Left kidney (tissue), 1 donor: ENCODE measurements at regions not wholly inside any gene's neighbourhood (a gene's known extent, or its start where the extent isn't known, plus 50 kb on each side); places are given as distances from the start of the nearest gene placed in this dataset.

Source experiments
- DNase-seq: peaks from one replicate; pipeline ENCODE4 v3.0.0-alpha.2; 2013

DNA sequence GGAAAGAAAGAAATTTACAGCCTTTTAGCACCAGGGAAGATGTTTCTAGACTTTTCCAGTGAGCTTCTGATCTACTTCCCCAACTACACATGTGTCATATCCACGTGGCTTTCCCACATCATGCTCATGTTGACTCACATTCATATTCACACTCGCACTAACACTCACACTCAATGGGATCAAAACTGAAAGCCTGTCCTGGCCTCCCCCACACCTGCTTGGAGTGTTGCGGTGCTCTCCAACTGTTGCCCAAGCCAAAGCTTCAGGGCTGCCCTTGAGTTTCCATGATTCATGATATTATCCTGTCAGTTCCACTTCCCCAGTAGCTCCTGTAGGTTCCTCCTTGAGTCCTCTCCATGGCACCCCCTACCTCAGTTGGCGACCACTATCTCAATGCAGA lies 444.4 kb downstream of the GATA3 start:
- no peak for DNase-seq

DNA sequence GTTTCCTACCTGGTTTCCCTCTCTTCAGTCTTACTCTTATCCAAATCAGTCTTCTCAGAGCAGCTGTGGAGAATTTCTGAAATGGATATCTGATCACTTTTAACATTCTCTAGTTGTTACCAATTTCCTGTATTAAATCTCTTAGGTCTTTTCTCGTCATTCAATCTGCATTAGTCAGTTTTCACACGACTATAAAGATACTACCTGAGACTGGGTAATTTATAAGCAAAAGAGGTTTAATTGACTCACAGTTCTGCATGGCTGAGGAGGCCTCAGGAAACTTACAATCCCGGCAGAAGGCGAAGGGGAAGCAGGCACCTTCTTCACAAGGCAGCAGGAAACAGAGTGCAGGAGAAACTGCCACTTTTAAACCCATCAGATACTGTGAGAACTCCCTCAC lies 444.8 kb downstream of the GATA3 start:
- no peak for DNase-seq

DNA sequence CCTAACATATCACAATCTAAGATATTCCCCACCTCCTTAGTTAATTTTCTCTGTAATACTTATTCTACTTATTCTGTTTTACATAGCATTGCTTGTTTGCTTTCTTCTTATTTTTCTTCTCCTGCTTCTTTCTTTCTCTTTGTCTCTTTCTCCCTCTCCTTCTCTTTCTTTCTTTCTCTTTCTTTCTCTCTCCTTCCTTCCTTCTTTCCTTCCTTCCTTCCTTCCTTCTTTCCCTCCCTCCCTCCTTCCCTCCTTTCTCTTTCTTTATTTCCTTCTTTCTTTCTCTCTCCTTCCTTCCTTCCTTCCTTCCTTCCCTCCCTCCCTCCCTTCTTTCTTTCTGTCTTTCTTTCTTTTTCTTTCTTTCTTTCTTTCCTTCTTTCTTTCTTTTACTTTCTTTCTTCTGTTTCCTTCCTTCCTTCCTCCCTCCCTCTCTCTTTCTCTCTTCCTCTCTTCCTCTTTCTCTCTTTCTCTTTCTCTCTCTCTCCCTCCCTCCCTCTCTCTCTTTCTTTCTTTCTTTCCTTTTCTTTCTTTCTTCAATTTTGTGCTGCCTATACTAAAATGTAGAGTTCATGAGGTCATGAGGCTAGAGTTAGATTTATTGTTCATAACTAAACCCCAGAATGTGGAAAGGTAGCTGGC lies 445.4 kb downstream of the GATA3 start:
- DNase-seq: no peak

DNA sequence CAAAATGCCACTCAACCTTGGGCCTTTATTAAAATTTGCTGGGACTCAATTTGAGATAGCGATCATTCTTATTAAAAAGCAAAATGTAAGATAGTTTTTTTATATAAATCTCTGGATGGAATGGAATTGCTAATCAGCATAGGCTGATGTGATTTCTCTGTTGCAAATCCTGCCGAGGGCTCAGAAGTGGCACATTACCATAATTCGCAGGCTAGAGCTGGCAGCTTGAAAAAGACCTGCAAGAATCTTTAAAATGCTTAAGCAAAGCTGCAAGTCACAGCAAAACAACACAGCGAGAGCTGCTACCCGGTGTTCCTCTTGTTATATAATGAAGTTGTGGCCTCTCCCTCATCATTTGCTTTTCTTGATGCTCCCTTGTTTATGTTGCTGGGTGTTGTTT lies 448.1 kb downstream of the GATA3 start:
- no peak for DNase-seq

DNA sequence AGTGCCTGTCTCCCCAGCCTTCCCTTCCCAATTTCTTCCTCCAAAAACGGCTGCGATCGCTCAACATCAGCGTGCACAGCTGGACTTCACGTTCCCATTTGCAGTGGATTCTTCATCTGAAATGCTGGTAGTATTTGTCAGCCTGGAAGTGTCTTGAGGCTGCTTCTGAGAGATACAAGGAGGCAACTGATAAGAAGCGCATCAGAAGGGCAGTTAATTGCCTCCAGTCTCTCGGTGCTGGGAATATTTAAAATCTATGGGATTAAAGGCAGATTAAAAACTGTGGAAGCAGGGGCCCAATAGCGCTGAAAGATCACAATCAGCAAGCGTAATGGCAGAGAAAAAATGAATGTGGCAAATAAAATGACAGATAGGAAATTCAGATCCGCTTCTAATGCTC lies 450.0 kb downstream of the GATA3 start:
- no peak for DNase-seq

GRCh38 chr10:8507156-8507555 lies 452.7 kb downstream of the GATA3 start:
- no peak for DNase-seq

DNA sequence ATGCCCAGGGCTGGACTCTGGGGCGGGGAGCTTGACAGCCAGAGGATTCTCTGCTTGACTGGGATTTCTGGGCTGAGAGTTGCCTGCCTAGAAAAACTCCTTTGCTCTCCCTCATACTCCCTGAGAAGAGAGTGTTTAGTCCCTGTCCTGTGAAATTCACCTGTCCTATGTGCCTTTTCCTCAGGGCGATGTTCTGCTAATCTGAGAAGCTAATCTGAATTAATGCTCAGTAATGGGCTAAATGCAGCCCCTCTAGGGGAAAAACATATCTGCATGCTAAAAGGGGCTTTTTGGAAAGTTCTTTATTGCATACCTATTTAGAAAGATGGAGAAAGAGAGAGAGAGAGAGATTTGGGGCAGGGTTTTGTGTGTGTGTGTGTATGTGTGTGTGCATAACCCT lies 454.4 kb downstream of the GATA3 start:
- no peak for DNase-seq

DNA sequence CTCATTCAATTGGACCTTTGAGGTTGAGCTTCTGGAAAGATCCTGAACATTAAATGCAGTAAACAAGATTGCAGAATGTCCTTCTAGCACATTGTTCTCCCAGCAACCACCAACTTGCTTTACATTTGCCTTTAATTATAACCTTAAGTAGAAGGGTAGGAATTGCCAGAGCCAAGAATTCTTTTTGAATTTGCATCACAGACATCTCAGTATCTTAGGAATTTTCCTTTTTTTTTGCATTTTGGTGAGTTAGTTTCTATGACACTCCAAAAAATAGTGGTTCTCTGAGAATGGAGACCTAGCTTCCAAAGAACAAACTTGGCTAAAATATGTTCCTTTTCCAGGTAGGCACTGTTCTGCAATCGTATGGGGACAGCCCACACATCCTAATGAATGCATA lies 456.0 kb downstream of the GATA3 start:
- DNase-seq: no peak

DNA sequence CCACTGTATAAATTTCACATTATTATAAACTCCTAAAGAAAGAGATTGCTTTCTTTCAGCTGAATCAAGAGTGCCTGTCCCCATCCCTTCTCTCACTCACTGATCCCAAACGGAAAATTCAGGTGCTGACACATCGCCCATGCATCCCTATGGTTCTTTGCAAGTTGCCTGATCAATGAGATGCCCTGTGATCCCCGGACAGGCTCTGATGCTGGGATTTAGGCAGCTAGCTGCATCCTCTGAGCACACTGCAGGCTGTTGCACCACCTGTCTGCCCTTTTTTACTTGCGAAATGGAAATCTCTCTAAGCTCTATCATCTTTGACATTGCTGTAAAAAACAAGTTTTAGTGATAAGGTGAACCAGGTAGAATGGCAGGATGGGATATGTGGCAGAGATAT lies 456.5 kb downstream of the GATA3 start:
- DNase-seq: no peak

GRCh38 chr10:8513155-8514147 lies 459.0 kb downstream of the GATA3 start:
- no peak for DNase-seq

DNA sequence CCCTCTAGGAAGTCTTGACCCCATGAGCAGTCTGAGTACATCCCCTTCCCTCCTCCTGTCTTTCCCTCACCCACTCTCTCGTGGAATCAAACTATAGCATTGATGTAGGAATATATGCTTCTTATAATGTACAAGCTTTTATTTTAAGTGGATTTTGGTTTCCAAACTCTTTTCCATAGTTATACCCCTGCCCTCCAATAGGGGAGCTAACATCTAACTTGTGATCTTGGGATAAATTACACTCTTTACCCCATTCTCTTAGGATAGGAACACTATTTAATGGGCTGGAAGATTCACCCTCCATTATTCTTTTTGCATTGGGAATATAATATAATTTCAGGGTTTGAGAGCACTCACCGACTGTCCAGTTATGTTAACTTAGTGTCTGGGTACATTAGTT lies 465.9 kb downstream of the GATA3 start:
- no peak for DNase-seq

GRCh38 chr10:8527773-8528172 lies 473.3 kb downstream of the GATA3 start:
- DNase-seq: no peak

GRCh38 chr10:8531116-8531515 lies 476.6 kb downstream of the GATA3 start:
- DNase-seq: no peak

DNA sequence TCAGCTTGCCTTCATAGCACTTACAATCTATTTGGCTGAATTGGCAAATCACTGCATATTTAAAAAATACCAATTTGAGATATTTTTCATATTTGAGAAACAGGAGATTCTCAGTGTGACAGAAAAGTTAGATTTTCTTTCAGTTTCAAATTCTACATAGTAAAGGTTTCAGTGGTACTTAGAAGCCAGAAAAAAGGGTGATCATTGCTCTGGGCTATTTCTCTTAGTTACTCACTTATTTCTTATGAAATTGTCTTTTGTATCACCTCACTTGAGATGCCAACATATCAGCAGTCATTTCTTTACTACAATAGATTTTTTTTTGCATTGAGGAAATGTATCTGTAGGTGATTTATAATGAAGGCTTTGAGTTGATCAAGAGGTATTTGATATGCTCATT lies 478.2 kb downstream of the GATA3 start:
- no peak for DNase-seq

- peak; percentile 25 for DNase-seq
These were observed 479.0 kb downstream of the GATA3 start for GRCh38 chr10:8533462-8533861.

DNA sequence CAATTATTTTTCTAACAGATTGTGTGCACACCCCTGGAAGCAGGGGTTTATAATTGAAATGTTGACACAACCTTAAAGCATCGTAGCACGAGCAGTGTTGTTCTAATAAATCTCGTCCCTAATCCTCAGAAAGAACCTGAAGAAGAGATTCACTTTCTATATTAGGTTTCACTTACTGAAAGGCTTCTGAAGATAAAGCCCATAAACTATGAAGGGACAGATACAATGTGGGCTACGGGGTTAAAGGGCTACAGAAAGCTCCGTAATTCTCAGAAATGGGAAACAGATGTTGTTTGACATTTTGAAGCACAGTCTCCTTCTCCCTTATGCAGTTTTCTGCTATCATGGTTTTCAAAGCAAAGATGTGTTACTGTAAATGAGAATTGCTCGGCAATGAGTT lies 479.6 kb downstream of the GATA3 start:
- DNase-seq: peak; percentile 80

DNA sequence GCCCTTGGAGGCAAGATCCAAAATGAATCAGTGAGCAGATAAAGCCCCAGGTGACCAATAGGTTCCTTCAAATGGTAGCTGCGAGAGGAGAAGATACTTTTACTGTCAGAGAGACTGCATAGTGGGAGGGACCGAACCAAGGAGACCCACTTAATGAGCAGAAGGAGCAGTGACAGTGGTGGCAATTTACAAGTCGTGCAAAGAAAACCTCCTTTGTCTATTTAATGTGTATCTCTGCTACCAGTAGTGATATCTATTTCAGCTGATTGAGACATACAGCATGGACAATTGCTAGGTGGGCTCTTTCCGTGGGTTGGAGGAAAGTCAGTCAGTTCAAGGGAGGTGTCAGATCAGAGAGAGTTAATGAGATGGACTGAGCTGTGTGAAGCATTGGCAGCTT lies 480.4 kb downstream of the GATA3 start:
- peak; percentile 18 for DNase-seq

DNA sequence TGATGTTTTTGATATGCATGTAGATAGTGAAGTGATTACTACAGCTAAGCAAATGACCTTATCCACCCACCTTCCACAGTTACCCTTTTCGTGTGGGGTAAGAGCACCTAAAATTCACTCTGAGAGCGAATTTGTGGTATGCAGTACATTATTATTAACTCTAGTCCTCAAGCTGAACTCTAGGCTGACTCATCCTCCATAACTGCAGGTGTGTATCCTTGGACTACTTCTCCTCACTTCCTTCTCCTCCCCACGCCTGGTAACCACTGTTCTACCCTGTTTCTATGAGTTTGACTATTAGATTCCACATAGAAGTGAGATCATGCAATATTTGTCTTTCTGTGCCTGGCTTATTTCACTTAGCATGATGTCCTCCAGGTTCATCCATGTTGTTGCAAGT lies 484.6 kb downstream of the GATA3 start:
- no peak for DNase-seq

DNA sequence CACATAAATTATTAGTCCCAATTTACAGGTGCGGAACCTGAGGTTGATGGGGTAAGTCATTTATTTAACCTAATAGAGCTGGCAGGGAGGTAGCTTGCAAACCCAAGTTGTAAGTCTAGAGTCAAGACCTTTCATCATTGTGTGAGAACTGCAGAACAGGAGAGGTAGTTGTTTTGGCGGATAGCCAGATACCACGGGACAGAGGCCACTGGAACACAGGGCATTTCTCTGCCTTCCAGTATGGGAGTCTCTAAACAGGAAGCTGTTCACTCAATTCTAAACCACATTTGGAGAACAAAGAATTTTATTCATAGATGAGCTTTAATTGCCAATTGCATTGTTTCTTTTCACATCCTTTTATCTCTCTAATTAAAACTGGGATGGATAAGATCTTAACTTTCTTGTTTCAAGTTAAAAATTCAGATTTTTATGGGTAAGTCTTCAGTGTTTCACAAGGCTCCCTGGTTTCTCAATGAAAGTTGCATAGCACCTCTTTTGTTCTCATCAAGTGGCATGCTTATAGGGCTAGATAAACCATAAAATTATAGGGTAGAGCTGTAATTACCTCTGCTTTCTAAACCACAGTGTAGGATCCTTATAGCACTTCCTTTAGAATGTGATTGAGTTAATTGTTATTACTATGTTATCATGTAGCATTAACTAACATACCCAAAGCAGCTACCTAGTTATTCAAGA lies 489.0 kb downstream of the GATA3 start:
- DNase-seq: no peak

GRCh38 chr10:8544057-8544380 lies 489.5 kb downstream of the GATA3 start:
- DNase-seq: no peak

- no peak for DNase-seq
These were observed 490.0 kb downstream of the GATA3 start for GRCh38 chr10:8544500-8544899.

GRCh38 chr10:8554574-8554973 lies 500.1 kb downstream of the GATA3 start:
- DNase-seq: no peak

- no peak for DNase-seq
These were observed 501.8 kb downstream of the GATA3 start for GRCh38 chr10:8556321-8556720.
